ENCODE measurements at regions not wholly inside any gene's neighbourhood (a gene's known extent, or its start where the extent isn't known, plus 50 kb on each side); places are given as distances from the start of the nearest gene placed in this dataset.

- Histone ChIP-seq H2AFZ (ENCODE audit: control insufficient read depth, low read length) (no peak overlapping the region), H3K9ac (ENCODE audit: control insufficient read depth, extremely low read depth, insufficient read depth, low read length) (no peak overlapping the region), H3K27me3 (ENCODE audit: control insufficient read depth, extremely low read depth, insufficient read depth, low read length) (peaks cover 5% of the 10 kb centered on the region), H3K27ac (ENCODE audit: control insufficient read depth, insufficient read depth, low read length) (no peak overlapping the region), H3K4me3 (ENCODE audit: control insufficient read depth in 2 of 3, extremely low read depth in 1 of 3, insufficient read depth in 2 of 3, low read depth in 1 of 3, low read length in 3 of 3) (no peak overlapping the region), H3K4me1 (ENCODE audit: control insufficient read depth, extremely low read depth, insufficient read depth, low read length) (no peaks in the 10 kb centered on the region), H3K9me1 (ENCODE audit: control insufficient read depth, extremely low read depth, insufficient read depth, low read length) (no peaks in the 10 kb centered on the region), H3K36me3 (ENCODE audit: control insufficient read depth in 2 of 2, extremely low read depth in 1 of 2, insufficient read depth in 2 of 2, low read length in 2 of 2) (no peaks in the 10 kb centered on the region), H3K9me3 (ENCODE audit: control insufficient read depth, low read depth, low read length) (no peaks in the 10 kb centered on the region), H3K79me2 (ENCODE audit: control insufficient read depth, insufficient read depth, low read length) (no peaks in the 10 kb centered on the region), H4K20me1 (ENCODE audit: control insufficient read depth, extremely low read depth, insufficient read depth, low read length) (no peaks in the 10 kb centered on the region), H3K4me2 (ENCODE audit: control insufficient read depth, extremely low read depth, insufficient read depth, low read depth, low read length) (no peak overlapping the region)
- TF ChIP-seq CTCF (optimal IDR thresholded peaks at IDR 0.05 in 1 of 3, IDR thresholded peaks at IDR 0.05 in 1 of 3, conservative IDR thresholded peaks at IDR 0.05 in 1 of 3; ENCODE audit: extremely low read depth in 1 of 3, insufficient read depth in 2 of 3, low read length in 3 of 3) (no peak), EZH2 (IDR thresholded peaks at IDR 0.05; ENCODE audit: low read length) (no peak)
- DNase-seq (ENCODE audit: low read depth, low spot score) (no peak), FAIRE-seq (no peak)
- dilution Hi-C loops (cut with MboI; ENCODE audit: extremely low pct_ligation_motif_present, low sequenced_read_pairs): no loop called here
Measured at GRCh38 chr4:138796761-138797160, 218.8 kb upstream of the NOCT start.

- Histone ChIP-seq H4K20me1 (ENCODE audit: control insufficient read depth, extremely low read depth, insufficient read depth, low read length) (no peaks in the 10 kb centered on the region), H3K36me3 (ENCODE audit: control insufficient read depth in 2 of 2, extremely low read depth in 1 of 2, insufficient read depth in 2 of 2, low read length in 2 of 2) (no peaks in the 10 kb centered on the region), H3K79me2 (ENCODE audit: control insufficient read depth, insufficient read depth, low read length) (no peaks in the 10 kb centered on the region), H3K27me3 (ENCODE audit: control insufficient read depth, extremely low read depth, insufficient read depth, low read length) (no peaks in the 10 kb centered on the region), H3K9me1 (ENCODE audit: control insufficient read depth, extremely low read depth, insufficient read depth, low read length) (no peaks in the 10 kb centered on the region), H3K4me2 (ENCODE audit: control insufficient read depth, extremely low read depth, insufficient read depth, low read depth, low read length) (no peak overlapping the region), H3K4me1 (ENCODE audit: control insufficient read depth, extremely low read depth, insufficient read depth, low read length) (no peaks in the 10 kb centered on the region), H2AFZ (ENCODE audit: control insufficient read depth, low read length) (no peak overlapping the region), H3K4me3 (ENCODE audit: control insufficient read depth in 2 of 3, extremely low read depth in 1 of 3, insufficient read depth in 2 of 3, low read depth in 1 of 3, low read length in 3 of 3) (no peak overlapping the region), H3K9me3 (ENCODE audit: control insufficient read depth, low read depth, low read length) (no peaks in the 10 kb centered on the region), H3K9ac (ENCODE audit: control insufficient read depth, extremely low read depth, insufficient read depth, low read length) (no peak overlapping the region), H3K27ac (ENCODE audit: control insufficient read depth, insufficient read depth, low read length) (no peak overlapping the region)
- FAIRE-seq: no peak
- dilution Hi-C loops (cut with MboI; ENCODE audit: extremely low pct_ligation_motif_present, low sequenced_read_pairs): no loop called here
- TF ChIP-seq CTCF (optimal IDR thresholded peaks at IDR 0.05 in 1 of 3, IDR thresholded peaks at IDR 0.05 in 1 of 3, conservative IDR thresholded peaks at IDR 0.05 in 1 of 3; ENCODE audit: extremely low read depth in 1 of 3, insufficient read depth in 2 of 3, low read length in 3 of 3): no peak
- TF ChIP-seq EZH2 (IDR thresholded peaks at IDR 0.05; ENCODE audit: low read length): no peak
- DNase-seq (ENCODE audit: low read depth, low spot score): no peak
Measured at GRCh38 chr4:138790706-138791340, 224.8 kb upstream of the NOCT start.
